ENCODE measurements at regions not wholly inside any gene's neighbourhood (a gene's known extent, or its start where the extent isn't known, plus 50 kb on each side); places are given as distances from the start of the nearest gene placed in this dataset.

DNA sequence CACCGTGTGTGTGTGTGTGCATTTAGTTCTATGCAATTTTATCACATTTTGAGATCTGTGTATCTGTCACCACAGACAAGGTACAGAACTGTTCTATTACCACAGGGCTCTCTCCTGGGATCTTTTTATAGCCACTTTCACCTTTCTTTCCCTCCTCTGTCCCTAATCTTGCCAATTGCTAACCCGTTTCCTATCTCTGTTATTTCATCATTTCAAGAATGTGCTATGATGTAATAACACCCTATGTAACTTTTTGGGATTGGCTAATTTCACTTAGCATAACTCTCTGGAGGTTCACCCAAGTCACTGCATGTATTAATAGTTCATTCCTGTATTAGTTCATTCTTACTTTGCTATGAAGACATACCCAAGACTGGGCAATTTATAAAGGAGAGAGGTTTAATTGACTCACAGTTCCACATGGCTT lies 657.7 kb downstream of the QKI start:
- H3K27ac ChIP-seq: no peak overlapping the region
- TF ChIP-seq FOXP2 (optimal IDR thresholded peaks at IDR 0.05; ENCODE audit: control extremely low read depth, extremely low read length, insufficient read depth) (no peak), POLR2AphosphoS5 (IDR thresholded peaks at IDR 0.05; ENCODE audit: borderline replicate concordance, low read depth, low read length) (no peak), EZH2 (IDR thresholded peaks at IDR 0.05) (no peak)
- DNase-seq (ENCODE audit: low read depth, low spot score): no peak
- H3K9ac ChIP-seq (ENCODE audit: insufficient read length): no peak overlapping the region
- no peaks in the 10 kb centered on the region for H3K9me3 ChIP-seq (ENCODE audit: low read depth, low read length)
- no peaks in the 10 kb centered on the region for H3K36me3 ChIP-seq (ENCODE audit: insufficient read depth, low read length)
- no peak overlapping the region for H3K4me3 ChIP-seq

DNA sequence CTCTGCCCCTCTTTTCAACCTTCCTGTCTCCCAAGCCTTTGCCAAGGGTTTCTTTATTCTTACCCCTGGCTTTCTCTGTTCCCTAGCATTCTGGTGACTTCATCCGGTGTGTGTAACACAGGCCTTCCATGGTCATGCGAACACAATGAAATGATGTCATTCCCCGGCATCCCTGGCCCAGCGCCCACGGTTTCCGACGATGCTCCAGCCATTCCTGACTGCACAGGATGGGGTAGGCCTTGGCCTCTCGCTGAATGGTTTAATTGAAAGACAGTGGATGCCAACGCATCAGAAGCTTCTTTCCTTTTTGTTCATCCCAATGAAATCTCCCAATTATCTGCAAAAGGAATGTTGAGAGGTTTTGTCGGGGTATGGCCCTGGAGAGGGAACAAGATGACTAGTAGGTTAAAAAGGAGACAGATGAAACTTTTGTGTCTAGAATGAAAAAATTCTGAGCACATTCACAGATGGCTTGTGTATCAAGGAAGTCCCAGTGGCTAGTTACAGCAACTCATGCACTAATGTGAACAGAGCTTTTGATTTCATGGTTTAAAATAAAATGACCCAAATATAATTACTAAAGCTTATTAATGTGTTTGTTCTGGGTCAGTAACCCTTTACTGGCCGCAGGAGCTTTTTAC lies 655.0 kb downstream of the QKI start:
- Histone ChIP-seq H3K9ac (ENCODE audit: insufficient read length) (no peak overlapping the region), H3K27ac (no peak overlapping the region), H3K36me3 (ENCODE audit: insufficient read depth, low read length) (no peaks in the 10 kb centered on the region), H3K4me3 (no peak overlapping the region), H3K9me3 (ENCODE audit: low read depth, low read length) (no peaks in the 10 kb centered on the region)
- no peak for TF ChIP-seq FOXP2 (optimal IDR thresholded peaks at IDR 0.05; ENCODE audit: control extremely low read depth, extremely low read length, insufficient read depth)
- no peak for TF ChIP-seq POLR2AphosphoS5 (IDR thresholded peaks at IDR 0.05; ENCODE audit: borderline replicate concordance, low read depth, low read length)
- no peak for TF ChIP-seq EZH2 (IDR thresholded peaks at IDR 0.05)
- DNase-seq (ENCODE audit: low read depth, low spot score): no peak

GRCh38 chr6:164068527-164068926 lies 654.0 kb downstream of the QKI start:
- no peak for DNase-seq (ENCODE audit: low read depth, low spot score)
- Histone ChIP-seq H3K4me3 (no peak overlapping the region), H3K9ac (ENCODE audit: insufficient read length) (no peak overlapping the region), H3K36me3 (ENCODE audit: insufficient read depth, low read length) (no peaks in the 10 kb centered on the region), H3K9me3 (ENCODE audit: low read depth, low read length) (no peaks in the 10 kb centered on the region), H3K27ac (no peak overlapping the region)
- TF ChIP-seq EZH2 (IDR thresholded peaks at IDR 0.05): no peak
- no peak for TF ChIP-seq FOXP2 (optimal IDR thresholded peaks at IDR 0.05; ENCODE audit: control extremely low read depth, extremely low read length, insufficient read depth)
- TF ChIP-seq POLR2AphosphoS5 (IDR thresholded peaks at IDR 0.05; ENCODE audit: borderline replicate concordance, low read depth, low read length): no peak

GRCh38 chr6:164066766-164067165 lies 652.2 kb downstream of the QKI start:
- H3K36me3 ChIP-seq (ENCODE audit: insufficient read depth, low read length): no peaks in the 10 kb centered on the region
- H3K9ac ChIP-seq (ENCODE audit: insufficient read length): no peak overlapping the region
- no peaks in the 10 kb centered on the region for H3K9me3 ChIP-seq (ENCODE audit: low read depth, low read length)
- H3K27ac ChIP-seq: no peak overlapping the region
- DNase-seq (ENCODE audit: low read depth, low spot score): no peak
- no peak for TF ChIP-seq POLR2AphosphoS5 (IDR thresholded peaks at IDR 0.05; ENCODE audit: borderline replicate concordance, low read depth, low read length)
- no peak for TF ChIP-seq EZH2 (IDR thresholded peaks at IDR 0.05)
- no peak for TF ChIP-seq FOXP2 (optimal IDR thresholded peaks at IDR 0.05; ENCODE audit: control extremely low read depth, extremely low read length, insufficient read depth)
- no peak overlapping the region for H3K4me3 ChIP-seq

GRCh38 chr6:164066335-164066734 lies 651.8 kb downstream of the QKI start:
- Histone ChIP-seq H3K9ac (ENCODE audit: insufficient read length) (no peak overlapping the region), H3K9me3 (ENCODE audit: low read depth, low read length) (no peaks in the 10 kb centered on the region), H3K4me3 (no peak overlapping the region), H3K27ac (no peak overlapping the region), H3K36me3 (ENCODE audit: insufficient read depth, low read length) (no peaks in the 10 kb centered on the region)
- DNase-seq (ENCODE audit: low read depth, low spot score): no peak
- no peak for TF ChIP-seq POLR2AphosphoS5 (IDR thresholded peaks at IDR 0.05; ENCODE audit: borderline replicate concordance, low read depth, low read length)
- no peak for TF ChIP-seq FOXP2 (optimal IDR thresholded peaks at IDR 0.05; ENCODE audit: control extremely low read depth, extremely low read length, insufficient read depth)

DNA sequence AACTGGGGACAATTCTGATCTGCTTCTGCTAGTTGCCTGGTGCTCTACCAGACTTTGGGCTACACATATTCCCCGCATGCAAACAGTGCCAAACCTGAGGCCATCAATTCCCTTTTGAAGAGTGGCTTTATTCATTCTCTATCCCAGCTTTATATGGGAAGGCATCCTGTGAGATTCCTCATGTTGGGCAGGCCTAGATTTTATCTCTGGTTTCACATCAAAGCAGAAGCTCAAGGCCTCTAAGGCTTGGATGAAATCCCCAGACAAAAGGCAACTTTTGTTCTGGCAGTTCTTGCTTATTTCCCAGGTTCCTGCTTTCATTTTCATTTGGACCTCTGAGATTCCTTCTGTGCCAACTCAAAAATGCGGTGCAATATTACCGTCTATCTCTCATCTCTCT lies 648.8 kb downstream of the QKI start:
- Histone ChIP-seq H3K4me3 (no peak overlapping the region), H3K9me3 (ENCODE audit: low read depth, low read length) (no peaks in the 10 kb centered on the region), H3K36me3 (ENCODE audit: insufficient read depth, low read length) (no peaks in the 10 kb centered on the region), H3K27ac (no peak overlapping the region), H3K9ac (ENCODE audit: insufficient read length) (no peak overlapping the region)
- TF ChIP-seq POLR2AphosphoS5 (IDR thresholded peaks at IDR 0.05; ENCODE audit: borderline replicate concordance, low read depth, low read length): no peak
- no peak for TF ChIP-seq FOXP2 (optimal IDR thresholded peaks at IDR 0.05; ENCODE audit: control extremely low read depth, extremely low read length, insufficient read depth)
- TF ChIP-seq EZH2 (IDR thresholded peaks at IDR 0.05): no peak
- no peak for DNase-seq (ENCODE audit: low read depth, low spot score)

GRCh38 chr6:164062872-164063271 lies 648.4 kb downstream of the QKI start:
- DNase-seq (ENCODE audit: low read depth, low spot score): no peak

GRCh38 chr6:164057876-164058275 lies 643.4 kb downstream of the QKI start:
- Histone ChIP-seq H3K27ac (no peak overlapping the region), H3K36me3 (ENCODE audit: insufficient read depth, low read length) (no peaks in the 10 kb centered on the region), H3K9me3 (ENCODE audit: low read depth, low read length) (no peaks in the 10 kb centered on the region), H3K9ac (ENCODE audit: insufficient read length) (no peak overlapping the region), H3K4me3 (no peak overlapping the region)
- no peak for TF ChIP-seq POLR2AphosphoS5 (IDR thresholded peaks at IDR 0.05; ENCODE audit: borderline replicate concordance, low read depth, low read length)
- TF ChIP-seq EZH2 (IDR thresholded peaks at IDR 0.05): no peak
- no peak for TF ChIP-seq FOXP2 (optimal IDR thresholded peaks at IDR 0.05; ENCODE audit: control extremely low read depth, extremely low read length, insufficient read depth)
- no peak for DNase-seq (ENCODE audit: low read depth, low spot score)

More at GRCh38 chr6:164062872-164063271, 648.4 kb downstream of the QKI start:
- no peak for TF ChIP-seq FOXP2 (optimal IDR thresholded peaks at IDR 0.05; ENCODE audit: control extremely low read depth, extremely low read length, insufficient read depth)
- no peak for TF ChIP-seq EZH2 (IDR thresholded peaks at IDR 0.05)
- TF ChIP-seq POLR2AphosphoS5 (IDR thresholded peaks at IDR 0.05; ENCODE audit: borderline replicate concordance, low read depth, low read length): no peak
- Histone ChIP-seq H3K27ac (no peak overlapping the region), H3K9ac (ENCODE audit: insufficient read length) (no peak overlapping the region), H3K36me3 (ENCODE audit: insufficient read depth, low read length) (no peaks in the 10 kb centered on the region), H3K9me3 (ENCODE audit: low read depth, low read length) (no peaks in the 10 kb centered on the region), H3K4me3 (no peak overlapping the region)

DNA sequence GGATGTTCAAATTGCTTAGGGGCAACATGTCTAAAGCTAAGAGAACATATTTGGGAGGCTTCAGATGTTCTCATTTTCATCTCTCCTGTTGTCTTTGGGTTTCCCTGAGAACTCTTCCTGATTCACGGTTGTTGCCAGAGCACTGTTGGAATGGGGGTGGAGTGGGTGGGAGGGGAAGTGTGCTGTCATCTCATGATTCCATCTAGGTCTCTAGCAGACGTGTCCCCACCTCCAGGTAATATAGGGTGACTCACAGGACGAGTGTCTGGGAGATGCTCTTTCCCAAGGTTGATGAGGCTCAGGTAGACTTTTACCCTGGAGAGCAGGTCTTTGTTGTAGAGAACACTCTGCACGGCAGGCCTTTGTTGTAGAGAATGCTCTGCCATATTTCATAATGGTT lies 636.9 kb downstream of the QKI start:
- no peak for TF ChIP-seq FOXP2 (optimal IDR thresholded peaks at IDR 0.05; ENCODE audit: control extremely low read depth, extremely low read length, insufficient read depth)
- no peak for TF ChIP-seq EZH2 (IDR thresholded peaks at IDR 0.05)
- TF ChIP-seq POLR2AphosphoS5 (IDR thresholded peaks at IDR 0.05; ENCODE audit: borderline replicate concordance, low read depth, low read length): no peak
- Histone ChIP-seq H3K4me3 (no peak overlapping the region), H3K36me3 (ENCODE audit: insufficient read depth, low read length) (no peaks in the 10 kb centered on the region), H3K9me3 (ENCODE audit: low read depth, low read length) (no peaks in the 10 kb centered on the region), H3K27ac (no peak overlapping the region), H3K9ac (ENCODE audit: insufficient read length) (no peak overlapping the region)
- DNase-seq (ENCODE audit: low read depth, low spot score): no peak
